ENCODE measurements at regions not wholly inside any gene's neighbourhood (a gene's known extent, or its start where the extent isn't known, plus 50 kb on each side); places are given as distances from the start of the nearest gene placed in this dataset.

- no peaks in the 10 kb centered on the region; the same call in 1 of the 2 replicates for H3K27me3 ChIP-seq (replicated peaks; ENCODE audit: control insufficient read depth, insufficient read depth, low read length)
- no peak overlapping the region for H3K4me3 ChIP-seq (replicated peaks; ENCODE audit: low read depth, low read length)
- H3K36me3 ChIP-seq (ENCODE audit: control insufficient read depth, insufficient read depth, low read length), result no peaks in the 10 kb centered on the region
- TF ChIP-seq CTCF (IDR thresholded peaks at IDR 0.05; ENCODE audit: insufficient read depth, low read length, poor library complexity, severe bottlenecking), result no peak
- no peak for DNase-seq (ENCODE audit: extremely low read depth, insufficient read length)
Observed at GRCh38 chr15:92304223-92304975, 89.3 kb upstream of the ST8SIA2 start.

GRCh38 chr15:92305343-92305742, 88.3 kb upstream of the ST8SIA2 start:
- no peaks in the 10 kb centered on the region; the same call in 1 of the 2 replicates for H3K27me3 ChIP-seq (replicated peaks; ENCODE audit: control insufficient read depth, insufficient read depth, low read length)
- no peak for DNase-seq (ENCODE audit: extremely low read depth, insufficient read length)
- no peaks in the 10 kb centered on the region for H3K36me3 ChIP-seq (ENCODE audit: control insufficient read depth, insufficient read depth, low read length)
- H3K4me3 ChIP-seq (replicated peaks; ENCODE audit: low read depth, low read length), result no peak overlapping the region
- TF ChIP-seq CTCF (IDR thresholded peaks at IDR 0.05; ENCODE audit: insufficient read depth, low read length, poor library complexity, severe bottlenecking), result no peak

- Histone ChIP-seq H3K27me3 (replicated peaks; ENCODE audit: control insufficient read depth, insufficient read depth, low read length) (no peaks in the 10 kb centered on the region; the same call in 1 of the 2 replicates), H3K4me3 (replicated peaks; ENCODE audit: low read depth, low read length) (no peak overlapping the region), H3K36me3 (ENCODE audit: control insufficient read depth, insufficient read depth, low read length) (no peaks in the 10 kb centered on the region)
- DNase-seq (ENCODE audit: extremely low read depth, insufficient read length), result no peak
- no peak for TF ChIP-seq CTCF (IDR thresholded peaks at IDR 0.05; ENCODE audit: insufficient read depth, low read length, poor library complexity, severe bottlenecking)
Observed at GRCh38 chr15:92306663-92307062, 87.0 kb upstream of the ST8SIA2 start.

- Histone ChIP-seq H3K4me3 (replicated peaks; ENCODE audit: low read depth, low read length) (no peak overlapping the region), H3K27me3 (replicated peaks; ENCODE audit: control insufficient read depth, insufficient read depth, low read length) (peaks cover 1% of the 10 kb centered on the region), H3K36me3 (ENCODE audit: control insufficient read depth, insufficient read depth, low read length) (no peaks in the 10 kb centered on the region)
- no peak for DNase-seq (ENCODE audit: extremely low read depth, insufficient read length)
- no peak for TF ChIP-seq CTCF (IDR thresholded peaks at IDR 0.05; ENCODE audit: insufficient read depth, low read length, poor library complexity, severe bottlenecking)
Observed at GRCh38 chr15:92315144-92315543, 78.5 kb upstream of the ST8SIA2 start.

- TF ChIP-seq CTCF (IDR thresholded peaks at IDR 0.05; ENCODE audit: insufficient read depth, low read length, poor library complexity, severe bottlenecking), result no peak
- no peak overlapping the region for H3K4me3 ChIP-seq (replicated peaks; ENCODE audit: low read depth, low read length)
- DNase-seq (ENCODE audit: extremely low read depth, insufficient read length), result no peak
- peaks cover 1% of the 10 kb centered on the region for H3K27me3 ChIP-seq (replicated peaks; ENCODE audit: control insufficient read depth, insufficient read depth, low read length)
- no peaks in the 10 kb centered on the region for H3K36me3 ChIP-seq (ENCODE audit: control insufficient read depth, insufficient read depth, low read length)
Observed at GRCh38 chr15:92315595-92316211, 78.0 kb upstream of the ST8SIA2 start.

All from GM06990 (cell line).